ENCODE measurements at regions not wholly inside any gene's neighbourhood (a gene's known extent, or its start where the extent isn't known, plus 50 kb on each side); places are given as distances from the start of the nearest gene placed in this dataset.

- Histone ChIP-seq H3K4me3 (ENCODE audit: low read depth, low read length) (no peak overlapping the region), H3K27ac (no peak overlapping the region), H3K36me3 (replicated peaks) (no peaks in the 10 kb centered on the region), H3K27me3 (replicated peaks) (no peaks in the 10 kb centered on the region)
- no peak for TF ChIP-seq CTCF (IDR thresholded peaks at IDR 0.05; ENCODE audit: low read depth, low read length, missing control alignments)
- in situ Hi-C loops (cut with HindIII; ENCODE audit: low pct_ligation_motif_present, low sequenced_read_pairs) = no loop called here
- no peak for DNase-seq
These were observed 466.2 kb downstream of the TSHZ3 start for GRCh38 chr19:30883071-30883470.

GRCh38 chr19:30882411-30883005 lies 466.7 kb downstream of the TSHZ3 start:
- in situ Hi-C loops (cut with HindIII; ENCODE audit: low pct_ligation_motif_present, low sequenced_read_pairs) = no loop called here
- TF ChIP-seq CTCF (IDR thresholded peaks at IDR 0.05; ENCODE audit: low read depth, low read length, missing control alignments) = no peak

GRCh38 chr19:30881930-30882329 lies 467.3 kb downstream of the TSHZ3 start:
- no peak for DNase-seq
- no peak overlapping the region for H3K4me3 ChIP-seq (ENCODE audit: low read depth, low read length)
- H3K36me3 ChIP-seq (replicated peaks) = no peaks in the 10 kb centered on the region
- H3K27ac ChIP-seq = no peak overlapping the region
- no peak for TF ChIP-seq CTCF (IDR thresholded peaks at IDR 0.05; ENCODE audit: low read depth, low read length, missing control alignments)
- no peaks in the 10 kb centered on the region for H3K27me3 ChIP-seq (replicated peaks)
- in situ Hi-C loops (cut with HindIII; ENCODE audit: low pct_ligation_motif_present, low sequenced_read_pairs) = no loop called here

More at GRCh38 chr19:30882411-30883005, 466.7 kb downstream of the TSHZ3 start:
- Histone ChIP-seq H3K4me3 (ENCODE audit: low read depth, low read length) (no peak overlapping the region), H3K36me3 (replicated peaks) (no peaks in the 10 kb centered on the region), H3K27ac (no peak overlapping the region), H3K27me3 (replicated peaks) (no peaks in the 10 kb centered on the region)
- DNase-seq = no peak

GRCh38 chr19:30881281-30881680 lies 468.0 kb downstream of the TSHZ3 start:
- DNase-seq = no peak
- in situ Hi-C loops (cut with HindIII; ENCODE audit: low pct_ligation_motif_present, low sequenced_read_pairs) = no loop called here
- no peak for TF ChIP-seq CTCF (IDR thresholded peaks at IDR 0.05; ENCODE audit: low read depth, low read length, missing control alignments)
- Histone ChIP-seq H3K27me3 (replicated peaks) (no peaks in the 10 kb centered on the region), H3K36me3 (replicated peaks) (no peaks in the 10 kb centered on the region), H3K4me3 (ENCODE audit: low read depth, low read length) (no peak overlapping the region), H3K27ac (no peak overlapping the region)

GRCh38 chr19:30880551-30880950 lies 468.7 kb downstream of the TSHZ3 start:
- Histone ChIP-seq H3K4me3 (ENCODE audit: low read depth, low read length) (no peak overlapping the region), H3K27ac (no peak overlapping the region), H3K36me3 (replicated peaks) (no peaks in the 10 kb centered on the region), H3K27me3 (replicated peaks) (no peaks in the 10 kb centered on the region)
- no peak for TF ChIP-seq CTCF (IDR thresholded peaks at IDR 0.05; ENCODE audit: low read depth, low read length, missing control alignments)
- DNase-seq = no peak
- in situ Hi-C loops (cut with HindIII; ENCODE audit: low pct_ligation_motif_present, low sequenced_read_pairs) = no loop called here

GRCh38 chr19:30880151-30880550 lies 469.1 kb downstream of the TSHZ3 start:
- Histone ChIP-seq H3K36me3 (replicated peaks) (no peaks in the 10 kb centered on the region), H3K27ac (no peak overlapping the region), H3K27me3 (replicated peaks) (no peaks in the 10 kb centered on the region), H3K4me3 (ENCODE audit: low read depth, low read length) (no peak overlapping the region)
- TF ChIP-seq CTCF (IDR thresholded peaks at IDR 0.05; ENCODE audit: low read depth, low read length, missing control alignments) = no peak
- DNase-seq = no peak
- in situ Hi-C loops (cut with HindIII; ENCODE audit: low pct_ligation_motif_present, low sequenced_read_pairs) = no loop called here

All from brain microvascular endothelial cell (primary cell).